Stimulated activated naive CD8-positive, alpha-beta T cell treated with anti-CD3 and anti-CD28 coated beads, Interleukin-15, Interleukin-2, amounts not matched to agents 100 ng/mL and 50 ng/mL, for 24 hours (primary cell): ENCODE measurements at regions not wholly inside any gene's neighbourhood (a gene's known extent, or its start where the extent isn't known, plus 50 kb on each side); places are given as distances from the start of the nearest gene placed in this dataset.
"Not testable (repeated sequence)": the region's sequence is repeated elsewhere in the genome, so short reads cannot be mapped to it uniquely, and the experiment has no call there.

Experiments
- H3K27ac Mint-ChIP-seq: one replicate; pipeline ENCODE4 v1.8.0; 2021; ENCODE audit warnings: mild to moderate bottlenecking, mixed read lengths
- H3K27me3 Mint-ChIP-seq: one replicate; pipeline ENCODE4 v1.8.0; 2021; ENCODE audit warnings: mixed read lengths
- H3K36me3 Mint-ChIP-seq: one replicate; pipeline ENCODE4 v1.8.0; 2021; ENCODE audit warnings: low read depth, mixed read lengths
- H3K4me1 Mint-ChIP-seq: one replicate; pipeline ENCODE4 v1.8.0; 2021; ENCODE audit warnings: low read depth, mixed read lengths
- H3K4me3 Mint-ChIP-seq: one replicate; pipeline ENCODE4 v1.8.0; 2021; ENCODE audit warnings: mild to moderate bottlenecking, mixed read lengths
- H3K9me3 Mint-ChIP-seq: one replicate; pipeline ENCODE4 v1.8.0; 2021; ENCODE audit warnings: mixed read lengths

DNA sequence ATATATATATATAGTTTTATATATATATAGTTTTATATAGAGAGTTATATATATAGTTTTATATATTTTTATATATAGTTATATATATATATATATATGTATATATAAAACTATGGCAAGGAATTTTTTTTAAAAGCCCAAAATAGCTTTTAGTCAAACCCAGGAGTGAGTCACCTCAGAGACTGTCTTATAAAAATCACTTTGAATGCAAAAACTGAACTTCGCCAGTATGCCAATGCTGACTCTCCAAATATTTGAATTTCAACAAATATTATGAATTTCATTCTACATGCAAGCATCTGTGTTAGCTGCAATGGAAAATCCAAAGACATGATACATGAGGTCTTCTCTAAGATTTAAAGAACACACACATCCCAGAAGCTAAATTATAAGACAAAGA lies 132.8 kb upstream of the NR2F2 start:
- Mint-ChIP-seq H3K36me3 (no peaks in the 10 kb centered on the region), H3K27ac (no peak overlapping the region), H3K4me3 (no peak overlapping the region), H3K27me3 (peaks cover 20% of the 10 kb centered on the region), H3K4me1 (no peaks in the 10 kb centered on the region), H3K9me3 (peaks cover 6% of the 10 kb centered on the region)

DNA sequence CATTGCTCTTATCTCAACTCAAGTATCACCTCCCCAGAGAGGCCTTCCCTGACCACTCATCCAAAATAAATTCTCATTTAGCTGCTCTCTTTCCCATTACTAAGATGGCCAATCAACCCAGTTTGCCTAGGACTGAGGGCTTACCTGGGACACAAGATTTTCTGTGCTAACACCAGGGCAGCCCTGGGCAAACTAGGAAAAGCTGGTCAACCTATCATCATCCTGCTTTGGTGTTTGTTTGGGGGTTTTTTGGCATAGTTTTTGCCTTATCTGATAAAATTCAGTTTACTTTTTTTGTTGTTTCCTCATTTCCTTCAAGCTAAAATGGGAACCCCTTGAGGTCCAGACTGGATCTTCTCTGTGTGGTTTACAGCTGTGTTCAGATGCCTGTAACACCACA lies 131.4 kb upstream of the NR2F2 start:
- H3K4me1 Mint-ChIP-seq = no peaks in the 10 kb centered on the region
- peaks cover 6% of the 10 kb centered on the region for H3K9me3 Mint-ChIP-seq
- no peaks in the 10 kb centered on the region for H3K36me3 Mint-ChIP-seq
- peaks cover 20% of the 10 kb centered on the region for H3K27me3 Mint-ChIP-seq
- H3K27ac Mint-ChIP-seq = no peak overlapping the region
- H3K4me3 Mint-ChIP-seq = no peak overlapping the region

DNA sequence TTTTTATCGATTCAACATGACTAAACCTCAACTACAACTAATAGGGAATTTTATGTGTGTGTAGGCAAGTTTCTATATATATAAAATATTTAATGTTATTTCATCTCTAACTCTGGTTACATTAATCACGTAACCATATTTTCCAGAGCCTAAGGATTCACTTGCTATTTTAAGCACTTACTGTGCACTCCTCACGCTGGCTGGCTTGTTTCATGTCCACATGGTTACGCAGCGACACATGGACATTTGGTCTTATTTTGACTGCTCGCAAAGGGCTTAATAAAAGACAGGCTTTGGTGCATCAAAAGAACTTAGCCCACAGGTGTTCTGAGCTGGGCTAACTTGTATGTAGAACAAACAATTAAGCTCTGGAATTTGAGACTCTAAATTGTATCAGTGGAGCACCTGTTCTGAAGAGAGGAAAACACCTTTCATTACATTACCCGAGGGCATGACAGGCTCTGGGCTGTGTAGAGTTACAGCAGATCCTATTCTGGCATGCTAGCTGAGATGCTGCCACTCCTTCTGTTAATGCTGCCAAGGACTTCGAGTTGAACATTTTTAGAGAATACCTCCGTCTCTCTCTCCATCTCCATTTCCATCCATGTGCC lies 130.0 kb upstream of the NR2F2 start:
- peaks cover 6% of the 10 kb centered on the region for H3K9me3 Mint-ChIP-seq
- no peak overlapping the region for H3K27ac Mint-ChIP-seq
- H3K4me3 Mint-ChIP-seq = no peak overlapping the region
- H3K36me3 Mint-ChIP-seq = no peaks in the 10 kb centered on the region
- peaks cover 20% of the 10 kb centered on the region for H3K27me3 Mint-ChIP-seq
- no peaks in the 10 kb centered on the region for H3K4me1 Mint-ChIP-seq

DNA sequence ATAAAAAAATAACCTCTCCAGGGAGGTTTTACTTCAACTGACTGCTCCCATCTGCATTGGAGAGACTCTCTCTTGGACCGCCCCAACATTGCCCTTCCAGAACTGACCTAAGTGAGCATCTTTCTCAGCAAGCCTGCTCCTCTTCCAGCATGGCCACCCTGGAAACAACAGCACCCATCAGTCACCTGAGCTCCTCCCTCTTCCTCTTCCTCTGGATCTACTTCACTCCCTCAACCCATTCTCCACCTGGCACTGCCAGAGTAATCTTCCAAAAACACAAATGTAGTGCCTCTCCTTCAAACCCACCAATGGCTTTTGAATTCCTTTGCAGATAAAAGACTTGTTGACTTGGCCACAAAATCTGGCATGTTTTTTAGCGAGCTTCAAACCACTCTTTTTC lies 128.8 kb upstream of the NR2F2 start:
- H3K4me1 Mint-ChIP-seq = no peaks in the 10 kb centered on the region
- H3K27me3 Mint-ChIP-seq = peaks cover 15% of the 10 kb centered on the region
- H3K4me3 Mint-ChIP-seq = no peak overlapping the region
- no peak overlapping the region for H3K27ac Mint-ChIP-seq
- peaks cover 6% of the 10 kb centered on the region for H3K9me3 Mint-ChIP-seq
- no peaks in the 10 kb centered on the region for H3K36me3 Mint-ChIP-seq

DNA sequence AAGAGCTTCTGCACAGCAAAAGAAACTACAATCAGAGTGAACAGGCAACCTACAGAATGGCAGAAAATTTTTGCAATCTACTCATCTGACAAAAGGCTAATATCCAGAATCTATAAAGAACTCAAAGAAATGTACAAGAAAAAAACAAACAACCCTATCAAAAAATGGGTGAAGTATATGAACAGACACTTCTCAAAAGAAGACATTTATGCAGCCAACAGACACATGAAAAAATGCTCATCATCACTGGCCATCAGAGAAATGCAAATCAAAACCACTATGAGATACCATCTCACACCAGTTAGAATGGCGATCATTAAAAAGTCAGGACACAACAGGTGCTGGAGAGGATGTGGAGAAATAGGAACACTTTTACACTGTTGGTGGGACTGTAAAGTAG lies 124.9 kb upstream of the NR2F2 start:
- not testable (repeated sequence) for H3K27ac Mint-ChIP-seq

DNA sequence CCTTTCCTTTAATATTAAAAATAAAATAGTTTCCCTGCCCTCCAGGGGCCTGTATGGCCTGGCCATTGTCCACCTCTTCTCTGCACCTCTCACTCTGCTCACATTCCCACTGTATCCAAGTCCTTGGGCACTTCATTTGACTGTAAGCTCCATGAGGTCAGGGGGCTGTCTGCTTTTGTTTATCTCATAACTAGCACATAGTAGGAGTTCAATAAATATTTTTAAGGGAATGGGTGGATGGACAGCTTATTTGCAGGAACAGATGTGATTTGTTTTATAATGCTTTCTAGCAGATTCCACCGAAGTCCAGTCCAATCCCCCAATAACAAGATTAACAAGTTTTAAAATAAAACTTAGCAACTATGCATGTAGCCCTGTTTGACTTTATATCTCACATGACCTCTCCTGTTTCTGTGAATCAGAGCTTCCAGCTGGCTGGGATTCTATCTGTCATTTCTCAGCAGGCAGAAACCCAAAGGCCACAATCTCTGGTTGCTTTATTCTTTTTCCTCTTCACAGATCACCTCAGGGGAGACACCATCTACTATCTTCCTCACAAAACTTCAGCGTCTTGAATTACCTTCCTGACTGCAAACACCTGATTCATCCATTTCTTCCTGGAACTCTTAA lies 123.0 kb upstream of the NR2F2 start:
- Mint-ChIP-seq H3K9me3 (no peaks in the 10 kb centered on the region), H3K4me3 (no peak overlapping the region), H3K4me1 (no peaks in the 10 kb centered on the region), H3K27ac (no peak overlapping the region), H3K27me3 (no peaks in the 10 kb centered on the region), H3K36me3 (no peaks in the 10 kb centered on the region)

More for the DNA sequence above, 124.9 kb upstream of the NR2F2 start:
- not testable (repeated sequence) for H3K27me3 Mint-ChIP-seq, H3K4me3 Mint-ChIP-seq, H3K4me1 Mint-ChIP-seq, H3K36me3 Mint-ChIP-seq, H3K9me3 Mint-ChIP-seq

DNA sequence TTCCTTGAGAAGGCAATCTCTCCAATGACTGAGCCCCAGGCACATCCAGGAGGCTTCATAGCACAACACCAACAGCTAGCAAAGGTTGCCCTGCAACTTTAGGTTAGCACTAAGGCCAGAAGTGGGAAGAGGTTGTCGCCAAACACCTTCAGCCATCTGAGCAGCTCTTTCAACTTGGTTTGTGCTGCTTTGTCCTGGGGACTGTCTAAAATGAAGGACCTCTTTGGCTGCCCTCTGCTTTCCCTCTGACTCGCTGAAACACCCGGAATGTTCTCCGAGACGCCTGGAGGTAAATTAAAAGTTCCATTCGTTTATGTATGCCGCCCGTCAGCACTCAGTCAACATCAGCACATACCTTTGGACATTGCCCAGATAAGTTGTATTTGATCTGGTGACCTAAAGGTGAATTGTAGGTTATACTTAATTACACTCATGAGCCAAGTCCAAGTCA lies 121.2 kb upstream of the NR2F2 start:
- Mint-ChIP-seq H3K4me1 (no peaks in the 10 kb centered on the region), H3K27ac (no peak overlapping the region), H3K9me3 (no peaks in the 10 kb centered on the region), H3K27me3 (no peaks in the 10 kb centered on the region), H3K36me3 (no peaks in the 10 kb centered on the region), H3K4me3 (no peak overlapping the region)

DNA sequence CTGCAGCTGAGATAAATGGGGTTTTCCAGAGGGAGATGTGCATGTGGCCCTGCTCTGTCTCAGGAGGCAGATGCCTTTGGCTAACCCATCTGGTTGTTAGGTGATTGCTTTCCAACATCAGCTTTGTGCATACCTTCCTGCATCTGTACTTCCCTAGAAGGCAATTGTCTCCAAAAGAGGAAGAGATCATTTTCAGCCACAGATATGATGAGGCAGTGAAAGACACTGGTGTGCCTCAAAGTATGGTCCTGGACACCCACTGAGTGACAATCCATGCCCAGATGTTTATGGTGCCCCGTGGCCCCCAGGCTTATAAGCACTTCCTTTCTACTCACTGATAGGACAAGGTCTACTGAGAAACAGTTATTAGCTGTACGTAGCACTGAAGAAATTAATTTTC lies 117.5 kb upstream of the NR2F2 start:
- Mint-ChIP-seq H3K9me3 (peaks cover 4% of the 10 kb centered on the region), H3K36me3 (no peaks in the 10 kb centered on the region), H3K4me3 (no peak overlapping the region), H3K27me3 (peaks cover 4% of the 10 kb centered on the region), H3K27ac (no peak overlapping the region), H3K4me1 (no peaks in the 10 kb centered on the region)

DNA sequence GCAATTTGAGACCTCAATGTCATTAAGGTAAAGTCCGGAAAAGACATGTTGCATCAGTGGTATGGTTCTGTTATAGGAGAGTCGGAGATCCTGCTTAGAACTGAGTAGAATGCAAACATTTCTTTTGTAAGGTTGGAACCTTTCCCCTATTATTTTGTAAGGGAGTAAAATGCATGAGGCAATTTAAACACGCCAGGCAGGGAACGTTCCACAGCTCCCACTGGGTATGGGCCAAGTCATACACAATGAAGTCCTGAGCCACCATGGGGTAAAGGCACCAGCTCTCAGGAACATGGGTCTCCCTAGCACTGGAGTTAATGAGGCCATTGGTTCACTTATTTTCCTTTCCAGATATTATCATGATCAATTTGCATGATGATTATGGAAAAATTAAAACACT lies 116.6 kb upstream of the NR2F2 start:
- H3K4me3 Mint-ChIP-seq = no peak overlapping the region
- no peak overlapping the region for H3K27ac Mint-ChIP-seq
- H3K36me3 Mint-ChIP-seq = no peaks in the 10 kb centered on the region
- H3K4me1 Mint-ChIP-seq = no peaks in the 10 kb centered on the region
- H3K9me3 Mint-ChIP-seq = peaks cover 4% of the 10 kb centered on the region
- H3K27me3 Mint-ChIP-seq = peaks cover 4% of the 10 kb centered on the region

DNA sequence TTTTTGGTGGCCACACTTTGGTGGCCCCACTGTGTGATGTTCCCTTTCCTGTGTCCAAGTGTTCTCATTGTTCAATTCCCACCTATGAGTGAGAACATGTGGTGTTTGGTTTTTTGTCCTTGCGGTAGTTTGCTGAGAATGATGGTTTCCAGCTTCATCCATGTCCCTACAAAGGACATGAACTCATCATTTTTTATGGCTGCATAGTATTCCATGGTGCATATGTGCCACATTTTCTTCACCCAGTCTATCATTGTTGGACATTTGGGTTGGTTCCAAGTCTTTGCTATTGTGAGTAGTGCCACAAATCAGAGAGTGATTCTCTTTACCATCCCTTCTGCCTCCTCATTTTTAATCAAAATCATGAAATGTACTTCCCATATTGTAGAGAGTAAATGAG lies 114.0 kb upstream of the NR2F2 start:
- H3K4me1 Mint-ChIP-seq, H3K36me3 Mint-ChIP-seq, H3K4me3 Mint-ChIP-seq, H3K27ac Mint-ChIP-seq, H3K9me3 Mint-ChIP-seq: not testable (repeated sequence)
- H3K27me3 Mint-ChIP-seq = peaks cover 13% of the 10 kb centered on the region

DNA sequence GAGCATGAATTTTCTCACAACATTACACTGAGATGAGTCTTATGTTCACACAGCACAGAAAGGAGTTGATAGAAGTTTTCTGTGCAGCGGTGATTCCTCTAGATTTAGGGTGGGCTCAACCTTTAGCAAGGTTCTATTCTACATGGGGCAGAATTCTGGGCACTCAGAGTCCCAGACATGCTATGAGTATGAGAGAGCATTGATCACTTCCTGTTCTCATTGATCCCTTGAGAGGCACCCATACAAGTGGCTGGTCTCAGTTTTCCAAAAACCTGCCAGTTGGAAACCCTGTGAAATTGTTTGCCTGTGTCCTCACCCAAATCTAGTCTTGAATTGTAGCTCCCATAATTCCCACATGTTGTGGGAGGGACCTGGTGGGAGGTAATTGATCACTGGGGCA lies 112.5 kb upstream of the NR2F2 start:
- H3K9me3 Mint-ChIP-seq = peaks cover 4% of the 10 kb centered on the region

DNA sequence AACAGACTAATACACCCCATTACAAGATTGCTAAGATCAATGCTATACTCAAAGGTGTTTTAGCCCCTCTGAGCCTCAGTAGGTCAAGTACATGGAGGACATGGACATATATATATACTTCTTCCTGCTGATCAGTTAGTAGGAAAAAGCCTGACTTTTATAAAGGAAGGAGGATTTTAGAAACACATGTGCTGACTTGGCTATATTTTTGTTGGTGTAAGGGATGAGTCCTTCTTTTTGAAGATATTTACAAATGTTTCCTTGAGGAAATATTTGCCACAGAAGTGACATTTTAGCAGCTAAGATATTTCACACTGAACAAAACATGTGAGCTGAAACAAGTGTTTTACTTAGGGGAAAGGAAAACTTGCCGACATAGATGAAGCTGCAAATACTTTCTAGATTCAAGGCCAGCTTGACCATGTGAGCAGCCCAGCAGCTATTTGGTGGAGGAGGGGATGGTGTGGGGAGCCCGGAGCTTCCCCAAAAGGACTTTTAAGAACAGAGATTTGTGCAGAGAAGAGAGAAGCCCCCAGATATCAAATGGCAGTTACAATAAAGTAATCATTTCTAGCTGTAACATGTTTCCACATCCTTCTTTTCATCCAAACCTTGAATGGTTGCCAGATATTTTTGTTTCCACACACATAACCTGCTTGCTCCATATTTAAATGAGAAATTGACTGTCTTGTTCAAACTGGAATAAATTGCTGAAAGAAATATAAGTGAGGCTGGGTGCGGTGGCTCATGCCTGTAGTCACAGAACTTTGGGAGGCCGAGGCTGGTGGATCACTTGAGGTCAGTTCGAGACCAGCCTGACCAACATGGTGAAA lies 111.7 kb upstream of the NR2F2 start:
- H3K4me1 Mint-ChIP-seq = no peaks in the 10 kb centered on the region
- peaks cover 20% of the 10 kb centered on the region for H3K27me3 Mint-ChIP-seq
- H3K9me3 Mint-ChIP-seq = peaks cover 4% of the 10 kb centered on the region

More for the DNA sequence above, 112.5 kb upstream of the NR2F2 start:
- Mint-ChIP-seq H3K27me3 (peaks cover 14% of the 10 kb centered on the region), H3K4me3 (no peak overlapping the region), H3K4me1 (no peaks in the 10 kb centered on the region), H3K36me3 (no peaks in the 10 kb centered on the region), H3K27ac (no peak overlapping the region)

DNA sequence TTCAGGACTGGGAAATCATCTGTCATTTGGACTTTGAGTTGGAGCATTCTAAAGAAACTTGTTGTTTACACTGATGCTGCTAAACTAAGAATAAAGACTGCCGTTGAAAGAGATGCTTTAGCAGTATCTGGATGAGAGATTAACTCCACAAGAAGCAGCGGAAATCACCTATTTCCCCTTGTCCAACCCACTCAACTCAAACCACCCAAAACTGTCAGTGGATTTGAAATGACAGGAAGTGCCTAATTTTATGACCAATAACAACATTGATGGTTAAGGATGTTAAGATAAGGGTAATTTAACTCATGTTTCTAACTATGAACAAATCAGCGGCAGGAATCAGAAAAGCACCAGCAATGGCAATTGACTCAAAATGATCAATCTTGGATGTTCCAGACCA lies 110.8 kb upstream of the NR2F2 start:
- Mint-ChIP-seq H3K4me1 (no peaks in the 10 kb centered on the region), H3K27me3 (peaks cover 20% of the 10 kb centered on the region), H3K4me3 (no peak overlapping the region), H3K36me3 (no peaks in the 10 kb centered on the region), H3K27ac (no peak overlapping the region), H3K9me3 (peaks cover 4% of the 10 kb centered on the region)

More for the DNA sequence above, 111.7 kb upstream of the NR2F2 start:
- H3K4me3 Mint-ChIP-seq = no peak overlapping the region
- no peak overlapping the region for H3K27ac Mint-ChIP-seq
- H3K36me3 Mint-ChIP-seq = no peaks in the 10 kb centered on the region

DNA sequence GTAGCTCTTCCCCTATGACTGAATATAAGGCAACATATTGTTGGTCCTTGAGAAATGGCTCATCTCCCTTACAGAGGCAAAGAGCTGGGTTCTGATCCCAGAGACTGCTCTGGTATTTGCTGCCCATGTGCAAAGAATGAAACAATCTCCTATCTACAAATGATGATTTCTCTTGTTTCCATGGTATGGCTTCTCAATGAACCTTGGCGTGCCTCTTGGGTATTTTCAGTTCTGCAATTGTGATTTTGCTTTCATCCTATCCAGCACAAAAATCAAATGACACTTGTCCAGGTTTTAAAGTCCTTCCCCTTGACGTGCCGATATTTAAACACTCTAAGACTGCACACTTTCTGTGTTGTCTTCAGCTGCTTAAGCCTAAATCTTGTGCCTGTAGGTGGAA lies 109.8 kb upstream of the NR2F2 start:
- Mint-ChIP-seq H3K4me1 (no peaks in the 10 kb centered on the region), H3K27me3 (peaks cover 20% of the 10 kb centered on the region), H3K9me3 (peaks cover 4% of the 10 kb centered on the region), H3K27ac (no peak overlapping the region), H3K36me3 (no peaks in the 10 kb centered on the region), H3K4me3 (no peak overlapping the region)

DNA sequence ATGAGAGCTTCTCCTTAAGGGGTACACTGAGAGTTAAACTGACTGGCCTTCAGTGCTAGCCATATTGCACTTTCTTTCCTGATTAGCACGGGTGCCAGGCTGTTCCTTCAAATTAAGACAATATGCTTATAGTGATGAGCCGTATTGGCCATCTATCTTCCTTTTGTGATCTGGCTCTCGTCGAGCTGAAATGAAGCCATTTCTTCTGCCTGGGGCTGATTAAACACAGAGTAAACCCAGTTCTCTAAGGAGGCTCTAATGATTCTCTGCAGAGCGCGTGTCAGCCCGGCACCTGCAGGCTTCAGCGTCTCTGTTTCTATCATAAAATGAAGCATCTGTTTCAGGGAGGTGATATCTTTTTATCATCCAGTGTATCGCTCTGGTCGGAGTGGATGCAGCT lies 107.5 kb upstream of the NR2F2 start:
- Mint-ChIP-seq H3K27me3 (peaks cover 22% of the 10 kb centered on the region), H3K4me3 (no peak overlapping the region), H3K4me1 (no peaks in the 10 kb centered on the region), H3K9me3 (no peaks in the 10 kb centered on the region), H3K27ac (no peak overlapping the region), H3K36me3 (no peaks in the 10 kb centered on the region)
